Memory B cell (primary cell): ENCODE measurements at regions not wholly inside any gene's neighbourhood (a gene's known extent, or its start where the extent isn't known, plus 50 kb on each side); places are given as distances from the start of the nearest gene placed in this dataset.

Experiments
- ATAC-seq: fragments of 150-1000 bp; cut with Tn5 transposase; 2 replicates; pipeline ENCODE4 v1.10.0; 2021; ENCODE audit warnings: low read depth, mild to moderate bottlenecking, moderate library complexity
- DNase-seq, 2 donors: peaks; one replicate each; pipeline ENCODE4 v3.0.0; 2022; ENCODE audit warnings: low spot score in 2 of 2
- H3K27ac Mint-ChIP-seq: one replicate; pipeline ENCODE4 v1.8.0; 2022; ENCODE audit warnings: mild to moderate bottlenecking, moderate library complexity, mixed read lengths
- H3K27me3 Mint-ChIP-seq: one replicate; pipeline ENCODE4 v1.8.0; 2022; ENCODE audit warnings: mixed read lengths
- H3K36me3 Mint-ChIP-seq: one replicate; pipeline ENCODE4 v1.8.0; 2022; ENCODE audit warnings: mild to moderate bottlenecking, mixed read lengths
- H3K4me1 Mint-ChIP-seq: one replicate; pipeline ENCODE4 v1.8.0; 2022; ENCODE audit warnings: mixed read lengths
- H3K4me3 Mint-ChIP-seq: one replicate; pipeline ENCODE4 v1.8.0; 2022; ENCODE audit warnings: mild to moderate bottlenecking, moderate library complexity, mixed read lengths
- H3K9me3 Mint-ChIP-seq: one replicate; pipeline ENCODE4 v1.8.0; 2022; ENCODE audit warnings: mixed read lengths

GRCh38 chr10:128525444-128525843 lies 399.2 kb upstream of the MKI67 start:
- no peak overlapping the region for H3K4me3 Mint-ChIP-seq
- H3K4me1 Mint-ChIP-seq: no peaks in the 10 kb centered on the region
- H3K36me3 Mint-ChIP-seq: no peaks in the 10 kb centered on the region
- no peak for ATAC-seq
- no peak for DNase-seq
- H3K27ac Mint-ChIP-seq: no peak overlapping the region
- no peaks in the 10 kb centered on the region for H3K27me3 Mint-ChIP-seq
- H3K9me3 Mint-ChIP-seq: no peaks in the 10 kb centered on the region

GRCh38 chr10:128525936-128526335 lies 399.7 kb upstream of the MKI67 start:
- Mint-ChIP-seq H3K27me3 (no peaks in the 10 kb centered on the region), H3K36me3 (no peaks in the 10 kb centered on the region), H3K4me1 (no peaks in the 10 kb centered on the region), H3K27ac (no peak overlapping the region), H3K4me3 (no peak overlapping the region), H3K9me3 (no peaks in the 10 kb centered on the region)
- no peak for ATAC-seq
- no peak for DNase-seq

GRCh38 chr10:128526791-128527375 lies 400.7 kb upstream of the MKI67 start:
- Mint-ChIP-seq H3K4me3 (no peak overlapping the region), H3K27ac (no peak overlapping the region), H3K27me3 (no peaks in the 10 kb centered on the region), H3K36me3 (no peaks in the 10 kb centered on the region), H3K9me3 (no peaks in the 10 kb centered on the region), H3K4me1 (no peaks in the 10 kb centered on the region)
- ATAC-seq: no peak
- DNase-seq: no peak

GRCh38 chr10:128527711-128528110 lies 401.5 kb upstream of the MKI67 start:
- no peaks in the 10 kb centered on the region for H3K9me3 Mint-ChIP-seq
- ATAC-seq: no peak
- no peak overlapping the region for H3K27ac Mint-ChIP-seq
- no peak overlapping the region for H3K4me3 Mint-ChIP-seq
- H3K27me3 Mint-ChIP-seq: no peaks in the 10 kb centered on the region
- no peaks in the 10 kb centered on the region for H3K4me1 Mint-ChIP-seq
- no peak for DNase-seq
- H3K36me3 Mint-ChIP-seq: no peaks in the 10 kb centered on the region

- no peaks in the 10 kb centered on the region for H3K36me3 Mint-ChIP-seq
- H3K27ac Mint-ChIP-seq: no peak overlapping the region
- no peaks in the 10 kb centered on the region for H3K4me1 Mint-ChIP-seq
- no peak for DNase-seq
- ATAC-seq: no peak
- H3K4me3 Mint-ChIP-seq: no peak overlapping the region
- H3K9me3 Mint-ChIP-seq: peaks cover 1% of the 10 kb centered on the region
- H3K27me3 Mint-ChIP-seq: no peaks in the 10 kb centered on the region
Measured at GRCh38 chr10:128528167-128528566, 401.9 kb upstream of the MKI67 start.

GRCh38 chr10:128528781-128529180 lies 402.6 kb upstream of the MKI67 start:
- no peaks in the 10 kb centered on the region for H3K36me3 Mint-ChIP-seq
- DNase-seq: no peak
- H3K4me1 Mint-ChIP-seq: no peaks in the 10 kb centered on the region
- no peaks in the 10 kb centered on the region for H3K27me3 Mint-ChIP-seq
- H3K27ac Mint-ChIP-seq: no peak overlapping the region
- H3K9me3 Mint-ChIP-seq: peaks cover 1% of the 10 kb centered on the region
- ATAC-seq: no peak
- no peak overlapping the region for H3K4me3 Mint-ChIP-seq

- Mint-ChIP-seq H3K27ac (no peak overlapping the region), H3K4me3 (no peak overlapping the region), H3K9me3 (peaks cover 1% of the 10 kb centered on the region), H3K36me3 (no peaks in the 10 kb centered on the region), H3K27me3 (no peaks in the 10 kb centered on the region), H3K4me1 (no peaks in the 10 kb centered on the region)
- no peak for DNase-seq
- ATAC-seq: no peak
Measured at GRCh38 chr10:128529225-128529624, 403.0 kb upstream of the MKI67 start.

GRCh38 chr10:128530301-128530700 lies 404.1 kb upstream of the MKI67 start:
- DNase-seq: no peak
- H3K9me3 Mint-ChIP-seq: peaks cover 1% of the 10 kb centered on the region

GRCh38 chr10:128530946-128531345 lies 404.7 kb upstream of the MKI67 start:
- no peaks in the 10 kb centered on the region for H3K36me3 Mint-ChIP-seq
- ATAC-seq (no peak), DNase-seq (no peak)
- no peak overlapping the region for H3K4me3 Mint-ChIP-seq
- peaks cover 1% of the 10 kb centered on the region for H3K9me3 Mint-ChIP-seq
- no peak overlapping the region for H3K27ac Mint-ChIP-seq
- peaks cover under 1% of the 10 kb centered on the region for H3K27me3 Mint-ChIP-seq
- no peaks in the 10 kb centered on the region for H3K4me1 Mint-ChIP-seq

More at GRCh38 chr10:128530301-128530700, 404.1 kb upstream of the MKI67 start:
- Mint-ChIP-seq H3K4me1 (no peaks in the 10 kb centered on the region), H3K27me3 (no peaks in the 10 kb centered on the region), H3K4me3 (no peak overlapping the region), H3K36me3 (no peaks in the 10 kb centered on the region), H3K27ac (no peak overlapping the region)
- ATAC-seq: no peak

GRCh38 chr10:128534686-128535085 lies 408.5 kb upstream of the MKI67 start:
- no peaks in the 10 kb centered on the region for H3K4me1 Mint-ChIP-seq
- H3K27ac Mint-ChIP-seq: no peak overlapping the region
- no peak for ATAC-seq
- H3K27me3 Mint-ChIP-seq: peaks cover 14% of the 10 kb centered on the region
- peaks cover 1% of the 10 kb centered on the region for H3K9me3 Mint-ChIP-seq
- DNase-seq: no peak
- no peaks in the 10 kb centered on the region for H3K36me3 Mint-ChIP-seq
- H3K4me3 Mint-ChIP-seq: no peak overlapping the region

GRCh38 chr10:128536259-128536658 lies 410.0 kb upstream of the MKI67 start:
- no peak for DNase-seq
- peaks cover 14% of the 10 kb centered on the region for H3K27me3 Mint-ChIP-seq
- peaks cover 1% of the 10 kb centered on the region for H3K9me3 Mint-ChIP-seq
- ATAC-seq: no peak
- H3K27ac Mint-ChIP-seq: no peak overlapping the region
- H3K36me3 Mint-ChIP-seq: no peaks in the 10 kb centered on the region
- no peak overlapping the region for H3K4me3 Mint-ChIP-seq
- H3K4me1 Mint-ChIP-seq: no peaks in the 10 kb centered on the region

- H3K27me3 Mint-ChIP-seq: peaks cover 19% of the 10 kb centered on the region
- H3K27ac Mint-ChIP-seq: no peak overlapping the region
- H3K4me1 Mint-ChIP-seq: no peaks in the 10 kb centered on the region
- H3K36me3 Mint-ChIP-seq: no peaks in the 10 kb centered on the region
- no peak for DNase-seq
- peaks cover 1% of the 10 kb centered on the region for H3K9me3 Mint-ChIP-seq
- no peak overlapping the region for H3K4me3 Mint-ChIP-seq
- no peak for ATAC-seq
Measured at GRCh38 chr10:128537834-128538330, 411.7 kb upstream of the MKI67 start.

- no peak overlapping the region for H3K4me3 Mint-ChIP-seq
- no peaks in the 10 kb centered on the region for H3K4me1 Mint-ChIP-seq
- H3K36me3 Mint-ChIP-seq: no peaks in the 10 kb centered on the region
- H3K27ac Mint-ChIP-seq: no peak overlapping the region
- no peaks in the 10 kb centered on the region for H3K9me3 Mint-ChIP-seq
- ATAC-seq: no peak
- no peak for DNase-seq
- peaks cover 19% of the 10 kb centered on the region for H3K27me3 Mint-ChIP-seq
Measured at GRCh38 chr10:128538671-128539070, 412.4 kb upstream of the MKI67 start.

GRCh38 chr10:128539510-128540127 lies 413.4 kb upstream of the MKI67 start:
- Mint-ChIP-seq H3K4me3 (no peak overlapping the region), H3K27me3 (peaks cover 19% of the 10 kb centered on the region), H3K27ac (no peak overlapping the region), H3K36me3 (no peaks in the 10 kb centered on the region), H3K4me1 (no peaks in the 10 kb centered on the region), H3K9me3 (no peaks in the 10 kb centered on the region)
- no peak for ATAC-seq
- no peak for DNase-seq
